GM03348 (cell line): ENCODE measurements at regions not wholly inside any gene's neighbourhood (a gene's known extent, or its start where the extent isn't known, plus 50 kb on each side); places are given as distances from the start of the nearest gene placed in this dataset.
A peak's percentile ranks its signal among the peaks of the same experiment; 100 is the strongest.

Source experiments
- DNase-seq: peaks from one replicate; pipeline ENCODE4 v3.0.0; 2012; ENCODE audit warnings: low spot score

DNA sequence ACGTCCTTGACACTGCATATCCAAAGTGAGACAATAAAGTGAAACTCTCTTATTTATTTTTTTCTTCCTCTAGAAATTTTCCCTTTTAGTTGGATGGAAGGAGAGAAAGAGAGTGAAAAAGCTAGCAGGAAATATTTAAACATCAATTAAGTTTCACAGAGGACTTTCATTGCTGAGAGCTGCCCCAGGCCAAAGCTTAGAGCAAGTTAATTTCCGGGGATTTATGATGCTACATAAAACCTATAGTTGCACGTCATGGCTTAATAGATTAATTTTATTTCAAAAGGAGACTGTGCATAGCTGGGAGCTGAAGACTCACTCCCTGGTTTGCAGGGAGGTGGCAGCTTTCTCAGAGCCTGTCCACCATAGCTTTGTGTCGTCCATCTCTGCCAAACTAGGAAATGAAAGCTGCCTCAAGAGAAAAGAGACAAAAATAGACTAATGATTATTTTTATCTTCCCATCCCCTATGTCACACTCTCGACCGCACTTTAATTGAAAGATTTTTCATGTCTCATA, 323.3 kb upstream of the RAB6C start:
- DNase-seq = no peak

DNA sequence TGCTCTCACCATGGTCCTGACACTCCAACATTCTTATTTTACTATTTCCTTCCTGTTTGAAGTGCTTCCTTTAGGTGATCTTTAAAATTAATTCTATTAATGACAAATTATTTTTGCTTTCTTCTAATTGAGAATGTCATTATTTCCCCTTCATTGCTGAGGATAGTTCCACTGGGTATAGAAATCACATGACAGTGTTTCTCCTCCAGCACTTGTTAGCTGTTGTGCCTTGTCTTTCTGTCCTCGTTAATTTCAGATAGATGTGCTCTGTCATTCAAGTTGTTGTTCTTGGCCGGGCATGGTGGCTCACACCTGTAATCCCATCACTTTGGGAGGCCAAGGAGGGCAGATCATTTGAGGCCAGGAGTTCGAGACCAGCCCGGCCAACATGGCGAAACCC, 321.0 kb upstream of the RAB6C start:
- DNase-seq = no peak

- no peak for DNase-seq
Observed at GRCh38 chr2:129661935-129662334, 317.5 kb upstream of the RAB6C start.

DNA sequence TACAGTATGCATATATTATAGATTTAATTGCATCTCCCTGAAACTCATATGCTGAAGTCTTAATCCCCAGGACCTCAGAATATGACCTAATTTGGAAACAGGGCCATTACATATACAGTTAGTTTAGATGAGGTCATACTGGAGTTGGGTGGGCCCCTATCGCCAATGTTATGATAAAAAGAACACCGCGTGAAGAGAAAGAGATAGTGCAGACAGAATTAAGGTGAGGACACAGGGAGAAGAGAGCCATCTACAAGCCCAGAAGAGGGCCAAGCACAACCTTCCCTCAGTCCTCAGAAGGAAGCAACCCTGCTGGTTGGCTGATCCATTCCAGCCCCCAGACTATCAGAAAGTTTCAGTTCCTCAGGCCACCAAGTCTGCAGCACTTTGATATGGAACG, 311.9 kb upstream of the RAB6C start:
- DNase-seq = no peak

GRCh38 chr2:129672521-129672920, 306.9 kb upstream of the RAB6C start:
- no peak for DNase-seq

GRCh38 chr2:129673234-129673633, 306.2 kb upstream of the RAB6C start:
- DNase-seq = no peak

GRCh38 chr2:129673847-129674711, 305.4 kb upstream of the RAB6C start:
- no peak for DNase-seq

- no peak for DNase-seq
Observed at GRCh38 chr2:129678751-129679150, 300.7 kb upstream of the RAB6C start.

- no peak for DNase-seq
Observed at GRCh38 chr2:129681788-129682187, 297.7 kb upstream of the RAB6C start.

DNA sequence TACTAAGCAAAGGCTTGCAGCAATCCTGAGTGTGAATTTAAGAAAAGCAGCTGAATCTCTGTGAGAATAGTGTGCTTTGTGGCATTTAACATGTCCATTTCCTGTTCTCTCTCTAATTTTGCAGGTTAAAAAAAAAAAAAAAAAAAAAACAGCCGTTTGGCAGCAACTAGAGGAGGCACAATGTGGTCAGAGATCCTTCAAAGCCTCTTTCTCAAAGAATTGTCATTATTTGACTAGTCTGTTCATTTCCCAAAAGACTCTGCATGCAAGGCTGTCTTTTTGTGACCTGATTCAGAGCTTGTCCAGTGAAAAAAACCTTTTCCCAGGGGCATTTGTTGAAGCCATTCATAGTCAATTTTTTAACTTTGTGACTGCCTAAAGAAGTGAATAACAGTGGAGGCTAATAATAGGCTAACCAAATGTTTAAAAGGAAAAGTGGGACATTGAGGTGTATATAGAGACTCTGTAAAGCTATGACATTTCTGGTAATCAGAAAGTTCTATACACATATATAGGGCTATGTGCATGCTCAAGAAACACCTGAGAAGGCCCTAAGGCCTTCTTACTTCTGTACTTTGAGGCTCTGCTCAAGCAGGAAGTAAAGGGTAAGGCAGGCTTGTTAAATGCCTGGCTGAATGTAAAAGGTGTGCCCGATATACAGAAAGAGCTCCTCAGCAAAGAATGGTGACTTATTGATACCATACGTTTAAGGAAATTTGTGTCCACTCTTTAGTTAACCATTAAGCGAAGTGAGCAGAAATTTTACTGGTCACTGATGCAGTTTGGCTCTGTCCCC, 289.6 kb upstream of the RAB6C start:
- no peak for DNase-seq

- no peak for DNase-seq
Observed at GRCh38 chr2:129695496-129695895, 284.0 kb upstream of the RAB6C start.

DNA sequence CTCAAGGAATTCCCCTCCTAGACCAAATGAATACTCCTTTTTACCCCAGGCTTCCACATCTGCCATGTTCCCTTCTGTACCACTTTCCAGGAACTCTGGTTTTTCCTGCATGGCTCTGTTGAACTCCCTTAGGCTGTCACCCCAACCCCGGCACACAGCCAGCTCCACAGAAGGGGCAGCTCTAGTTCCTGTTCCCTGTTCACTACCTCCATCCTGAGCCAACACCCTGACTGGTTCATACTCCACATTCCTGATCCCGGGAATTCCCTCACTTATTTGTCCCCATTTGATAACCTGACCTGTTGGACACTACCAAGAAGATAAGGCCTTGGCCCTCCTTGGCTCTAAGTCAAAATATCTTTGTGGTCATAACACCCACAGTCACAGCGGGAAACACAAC, 280.9 kb upstream of the RAB6C start:
- no peak for DNase-seq

- no peak for DNase-seq
Observed at GRCh38 chr2:129699781-129700573, 279.5 kb upstream of the RAB6C start.

GRCh38 chr2:129702416-129703176, 276.9 kb upstream of the RAB6C start:
- no peak for DNase-seq

DNA sequence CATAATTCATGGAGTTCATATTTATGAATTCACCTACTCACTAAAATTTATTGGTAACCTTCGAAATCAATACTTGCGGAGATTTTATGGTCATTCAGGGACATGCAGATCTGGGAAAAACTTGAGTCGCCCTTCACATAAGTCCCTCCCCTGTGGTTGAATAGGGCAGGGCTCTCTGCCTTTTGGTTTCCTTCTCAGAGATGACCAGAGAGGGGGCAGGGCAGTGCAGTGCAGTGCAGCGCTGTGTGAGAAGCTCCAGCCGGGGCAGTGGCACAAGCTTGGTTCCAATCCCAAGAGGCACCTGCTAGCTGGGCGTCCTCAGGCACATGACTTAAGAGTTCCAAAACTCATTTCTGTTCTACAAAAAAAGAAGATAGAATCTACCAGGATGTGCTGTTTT, 274.4 kb upstream of the RAB6C start:
- DNase-seq = no peak

DNA sequence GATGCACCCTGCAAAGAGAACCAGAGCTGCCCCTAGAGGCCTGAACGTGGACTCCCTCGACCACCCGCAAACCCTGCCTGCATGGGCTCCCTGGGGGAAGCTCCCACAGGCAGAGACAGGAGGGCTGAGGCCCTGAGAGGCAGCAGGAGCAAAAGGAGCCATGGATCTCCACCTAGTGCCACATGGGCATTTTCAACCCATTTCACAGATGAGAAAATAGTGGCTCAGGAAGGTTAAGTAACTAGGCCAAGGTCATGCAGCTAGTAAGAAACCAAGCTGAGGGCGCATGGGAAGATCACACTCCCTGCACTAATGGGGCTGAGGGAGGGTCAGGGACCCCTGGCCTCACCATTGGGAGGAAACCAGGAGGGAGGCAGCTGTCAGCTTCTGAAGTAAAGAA, 271.7 kb upstream of the RAB6C start:
- peak; percentile 1 for DNase-seq

- peak; percentile 1 for DNase-seq
Observed at GRCh38 chr2:129708221-129708967, 271.1 kb upstream of the RAB6C start.

DNA sequence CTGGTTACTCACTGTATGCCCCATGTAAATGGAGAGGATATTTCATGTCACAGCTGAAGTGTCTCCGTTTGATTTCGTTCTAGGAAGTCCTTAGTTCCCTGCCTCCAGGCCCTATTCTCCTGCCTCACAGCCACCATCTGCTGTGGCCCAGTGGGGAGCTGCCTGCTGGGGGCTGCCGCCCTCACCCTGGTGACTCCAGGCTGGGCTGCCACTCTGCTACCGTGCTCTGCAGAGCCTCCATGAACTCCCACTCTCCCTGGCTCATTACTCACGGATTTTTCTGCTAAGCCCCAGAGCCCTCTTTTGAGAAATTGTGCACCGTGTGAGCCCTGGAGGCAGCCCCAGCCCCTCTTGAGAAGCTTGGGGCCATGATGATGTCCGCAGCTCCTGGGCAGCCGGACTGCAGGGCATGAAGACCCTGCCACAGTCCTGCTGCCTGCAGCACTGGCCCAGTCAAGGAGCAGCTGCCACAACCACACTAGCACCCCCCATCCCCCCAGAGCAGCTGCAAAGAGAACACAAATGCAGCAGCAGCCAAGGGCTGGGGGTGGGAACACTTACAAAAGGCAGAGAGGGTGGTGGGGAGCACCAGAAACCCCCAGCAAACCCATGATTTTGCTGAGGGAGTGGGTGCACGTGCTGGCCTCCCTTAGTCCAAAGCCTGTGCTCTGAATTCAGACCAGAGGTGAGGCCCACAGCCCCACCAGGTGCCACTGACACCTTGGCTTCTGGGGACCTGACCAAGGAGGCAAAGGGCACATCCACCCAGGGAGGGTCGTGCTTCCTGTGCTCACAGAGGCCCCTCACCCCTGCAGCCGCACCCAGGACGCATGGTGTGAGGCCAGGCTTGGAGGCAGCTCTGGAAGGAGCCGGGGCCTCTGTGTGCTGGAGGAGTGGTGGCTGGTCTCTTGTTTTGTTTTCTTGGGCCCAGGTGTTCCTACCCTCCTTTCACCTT, 270.2 kb upstream of the RAB6C start:
- peak; percentile 2 for DNase-seq

DNA sequence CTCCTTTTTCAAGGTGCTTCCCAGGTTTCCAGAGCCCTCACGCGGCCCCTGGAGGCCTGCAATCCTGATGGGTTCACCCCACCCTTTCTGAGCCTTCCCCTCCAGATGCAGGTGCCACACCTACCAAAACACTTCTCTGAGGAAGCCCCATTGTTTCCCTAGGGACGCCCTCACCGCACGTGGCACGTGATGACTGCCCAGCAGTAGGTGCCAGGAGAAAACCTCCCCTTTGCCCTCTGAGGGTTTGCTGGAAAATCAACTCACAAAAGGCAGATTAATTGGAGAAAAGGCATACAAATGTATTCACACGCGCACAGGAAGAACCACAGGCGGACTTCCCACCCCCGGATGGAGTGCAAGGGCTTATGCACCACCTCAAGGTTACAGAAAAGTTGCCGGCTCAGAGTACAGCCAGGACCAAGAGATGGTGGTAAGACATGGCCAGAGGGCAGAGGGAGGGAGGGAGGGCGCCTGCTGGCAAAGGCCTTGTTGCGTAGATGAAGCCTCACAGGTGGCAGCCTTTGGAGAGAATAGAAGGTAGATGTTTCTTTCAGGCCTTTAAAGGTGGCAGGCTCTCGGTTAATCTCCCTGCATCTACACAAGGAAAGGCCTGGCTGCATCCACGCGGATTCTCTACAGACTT, 269.4 kb upstream of the RAB6C start:
- DNase-seq = peak; percentile 1
